ENCODE measurements at regions not wholly inside any gene's neighbourhood (a gene's known extent, or its start where the extent isn't known, plus 50 kb on each side); places are given as distances from the start of the nearest gene placed in this dataset.

- no peak overlapping the region for H3K27ac Mint-ChIP-seq (ENCODE audit: unreplicated experiment)
- H3K4me3 Mint-ChIP-seq (ENCODE audit: unreplicated experiment): no peak overlapping the region
- no peaks in the 10 kb centered on the region for H3K36me3 Mint-ChIP-seq (ENCODE audit: insufficient read depth, unreplicated experiment)
- ChIA-PET POLR2A (no interaction called here), CTCF (interaction anchor here (0.6 kb wide), 1 partner anchor 123 kb away, joined by 3 read pairs; no protein-coding TSS in a partner anchor)
- DNase-seq: no peak
- no peak for TF ChIP-seq CTCF (IDR thresholded peaks at IDR 0.05; ENCODE audit: insufficient read depth in 1 of 2, low read depth in 1 of 2, low read length in 1 of 2, severe bottlenecking in 1 of 2, unreplicated experiment in 1 of 2)
- Histone ChIP-seq H3K4me1 (no peaks in the 10 kb centered on the region), H3K36me3 (ENCODE audit: control insufficient read depth, insufficient read depth, low read length) (no peaks in the 10 kb centered on the region), H3K27me3 (replicated peaks; ENCODE audit: control insufficient read depth, insufficient read depth, low read length) (no peaks in the 10 kb centered on the region; the same call in 1 of the 2 replicates), H3K9me3 (no peaks in the 10 kb centered on the region), H3K4me3 (ENCODE audit: low read depth, low read length) (no peak overlapping the region)
- BruUV-seq (replicated peaks): no TSS peak
- peaks cover 13% of the 10 kb centered on the region for H3K27me3 Mint-ChIP-seq (ENCODE audit: insufficient read depth, unreplicated experiment)
- H3K9me3 Mint-ChIP-seq (ENCODE audit: unreplicated experiment): no peaks in the 10 kb centered on the region
- H3K4me1 Mint-ChIP-seq (ENCODE audit: low read depth, unreplicated experiment): no peaks in the 10 kb centered on the region
- intact Hi-C loops (cut with micrococcal nuclease; ENCODE audit: unreplicated experiment): loop anchor here (5.0 kb wide), 2 partner anchors 124 to 236 kb away; no protein-coding TSS in a partner anchor
Measured at GRCh38 chr17:33523577-33523981, 230.5 kb upstream of the ASIC2 start.

- no peaks in the 10 kb centered on the region for H3K36me3 Mint-ChIP-seq (ENCODE audit: insufficient read depth, unreplicated experiment)
- no peaks in the 10 kb centered on the region for H3K36me3 ChIP-seq (ENCODE audit: control insufficient read depth, insufficient read depth, low read length)
- no peaks in the 10 kb centered on the region for H3K9me3 Mint-ChIP-seq (ENCODE audit: unreplicated experiment)
- no peaks in the 10 kb centered on the region; the same call in 1 of the 2 replicates for H3K27me3 ChIP-seq (replicated peaks; ENCODE audit: control insufficient read depth, insufficient read depth, low read length)
- no peak for DNase-seq
- H3K27me3 Mint-ChIP-seq (ENCODE audit: insufficient read depth, unreplicated experiment): peaks cover 25% of the 10 kb centered on the region
- H3K4me1 Mint-ChIP-seq (ENCODE audit: low read depth, unreplicated experiment): no peaks in the 10 kb centered on the region
- no peak overlapping the region for H3K4me3 ChIP-seq (ENCODE audit: low read depth, low read length)
- no peak overlapping the region for H3K4me3 Mint-ChIP-seq (ENCODE audit: unreplicated experiment)
- TF ChIP-seq CTCF (IDR thresholded peaks at IDR 0.05; ENCODE audit: insufficient read depth in 1 of 2, low read depth in 1 of 2, low read length in 1 of 2, severe bottlenecking in 1 of 2, unreplicated experiment in 1 of 2): no peak
- no TSS peak for BruUV-seq (replicated peaks)
- H3K9me3 ChIP-seq: no peaks in the 10 kb centered on the region
- ChIA-PET POLR2A (no interaction called here), CTCF (no interaction called here)
- intact Hi-C loops (cut with micrococcal nuclease; ENCODE audit: unreplicated experiment): no loop called here
- H3K27ac Mint-ChIP-seq (ENCODE audit: unreplicated experiment): no peak overlapping the region
- no peaks in the 10 kb centered on the region for H3K4me1 ChIP-seq
Measured at GRCh38 chr17:33525186-33525585, 232.1 kb upstream of the ASIC2 start.

GRCh38 chr17:33526717-33527116 lies 233.6 kb upstream of the ASIC2 start:
- Histone ChIP-seq H3K27me3 (replicated peaks; ENCODE audit: control insufficient read depth, insufficient read depth, low read length) (no peaks in the 10 kb centered on the region; the same call in 1 of the 2 replicates), H3K36me3 (ENCODE audit: control insufficient read depth, insufficient read depth, low read length) (no peaks in the 10 kb centered on the region), H3K4me3 (ENCODE audit: low read depth, low read length) (no peak overlapping the region), H3K4me1 (no peaks in the 10 kb centered on the region), H3K9me3 (no peaks in the 10 kb centered on the region)
- intact Hi-C loops (cut with micrococcal nuclease; ENCODE audit: unreplicated experiment): no loop called here
- H3K27ac Mint-ChIP-seq (ENCODE audit: unreplicated experiment): no peak overlapping the region
- ChIA-PET CTCF (no interaction called here), POLR2A (no interaction called here)
- no peak for DNase-seq
- no peak for TF ChIP-seq CTCF (IDR thresholded peaks at IDR 0.05; ENCODE audit: insufficient read depth in 1 of 2, low read depth in 1 of 2, low read length in 1 of 2, severe bottlenecking in 1 of 2, unreplicated experiment in 1 of 2)
- no peaks in the 10 kb centered on the region for H3K4me1 Mint-ChIP-seq (ENCODE audit: low read depth, unreplicated experiment)
- BruUV-seq (replicated peaks): no TSS peak
- H3K36me3 Mint-ChIP-seq (ENCODE audit: insufficient read depth, unreplicated experiment): no peaks in the 10 kb centered on the region
- H3K9me3 Mint-ChIP-seq (ENCODE audit: unreplicated experiment): no peaks in the 10 kb centered on the region
- no peak overlapping the region for H3K4me3 Mint-ChIP-seq (ENCODE audit: unreplicated experiment)
- H3K27me3 Mint-ChIP-seq (ENCODE audit: insufficient read depth, unreplicated experiment): peaks cover 25% of the 10 kb centered on the region
